H1 (cell line): ENCODE measurements at regions not wholly inside any gene's neighbourhood (a gene's known extent, or its start where the extent isn't known, plus 50 kb on each side); places are given as distances from the start of the nearest gene placed in this dataset.

Source experiments
- CTCF ChIA-PET: fragments of 300-600 bp; sonication (Branson Sonifier 250); formaldehyde crosslinking; loops from one replicate; lab custom pipeline; 2021; ENCODE audit not compliant: partially characterized antibody; lab: Charles Lee
- POLR2A ChIA-PET: fragments of 300-600 bp; sonication (Branson Sonifier 250); formaldehyde crosslinking; loops from one replicate; lab custom pipeline; 2021; ENCODE audit warnings: inconsistent platforms; ENCODE audit not compliant: partially characterized antibody; lab: Charles Lee
- DNase-seq, 2 experiments: peaks; one replicate each; pipeline versions ENCODE4 v3.0.0 to v3.0.0-alpha.2; 2010 to 2022; ENCODE audit warnings: low spot score in 2 of 2, low read depth in 1 of 2, mixed read lengths in 1 of 2
- FAIRE-seq: peaks from 2 replicates; lab custom pipeline; 2011; peaks lifted over from hg19 to GRCh38; lab: Jason Lieb, UNC
- H2AFZ ChIP-seq: 2 replicates; pipeline ENCODE4 v1.8.1; 2012; ENCODE audit warnings: low read length, inconsistent platforms
- H2AK5ac ChIP-seq: 2 replicates; pipeline ENCODE4 v1.6.1; 2013; ENCODE audit warnings: low read depth, low read length
- H2BK120ac ChIP-seq: replicated peaks from 2 replicates; pipeline ENCODE3; 2013; ENCODE audit warnings: low read depth, low read length, inconsistent platforms
- H2BK12ac ChIP-seq: 2 replicates; pipeline ENCODE4 v1.6.1; 2013; ENCODE audit warnings: low read depth, low read length
- H2BK15ac ChIP-seq: 2 replicates; pipeline ENCODE4 v1.6.1; 2013; ENCODE audit warnings: low read length
- H2BK20ac ChIP-seq: 2 replicates; pipeline ENCODE4 v1.6.1; 2013; ENCODE audit warnings: low read length
- H2BK5ac ChIP-seq: 2 replicates; pipeline ENCODE4 v1.6.1; 2013; ENCODE audit warnings: low read depth, low read length
- H3K14ac ChIP-seq: 2 replicates; pipeline ENCODE4 v1.6.1; 2013; ENCODE audit warnings: inconsistent platforms; ENCODE audit not compliant: insufficient read length
- H3K18ac ChIP-seq: 2 replicates; pipeline ENCODE4 v1.6.1; 2013; ENCODE audit warnings: low read length; ENCODE audit errors: extremely low read depth
- H3K23ac ChIP-seq: 2 replicates; pipeline ENCODE4 v1.6.1; 2013; ENCODE audit warnings: inconsistent platforms; ENCODE audit not compliant: insufficient read length
- H3K23me2 ChIP-seq: 2 replicates; pipeline ENCODE4 v1.6.1; 2013; ENCODE audit warnings: low read depth, low read length
- H3K27ac ChIP-seq: 2 replicates; pipeline ENCODE4 v1.6.1; 2011; ENCODE audit warnings: low read depth, low read length, inconsistent platforms
- H3K27me3 ChIP-seq, 4 experiments: replicated peaks in 1 of 4; 1 replicate in 1 of 4; 2 replicates in 3 of 4; pipeline versions ENCODE4 v1.6.1 to v1.8.1; 2011 to 2013; ENCODE audit warnings: low read length in 3 of 4, mild to moderate bottlenecking in 3 of 4, inconsistent platforms in 2 of 4, mixed read lengths in 2 of 4, moderate library complexity in 1 of 4; ENCODE audit not compliant: control insufficient read depth in 3 of 4, insufficient read depth in 3 of 4; ENCODE audit errors: extremely low read depth in 1 of 4
- H3K36me3 ChIP-seq, 4 experiments: 2 replicates each; pipeline versions ENCODE4 v1.6.1 to v1.8.1; 2011 to 2013; ENCODE audit warnings: mild to moderate bottlenecking in 4 of 4, low read length in 3 of 4, moderate library complexity in 2 of 4, control low read depth in 1 of 4, inconsistent platforms in 1 of 4; ENCODE audit not compliant: insufficient read depth in 4 of 4, control insufficient read depth in 2 of 4
- H3K4ac ChIP-seq: replicated peaks from 2 replicates; pipeline ENCODE3; 2013; ENCODE audit warnings: low read length, low read depth, mixed read lengths, inconsistent platforms; ENCODE audit not compliant: insufficient read length
- H3K4me1 ChIP-seq, 4 experiments: replicated peaks in 1 of 4; 1 replicate in 1 of 4; 2 replicates in 3 of 4; pipeline versions ENCODE4 v1.6.1 to v1.8.1; 2011 to 2013; ENCODE audit warnings: low read length in 3 of 4, inconsistent platforms in 2 of 4, mixed read lengths in 1 of 4; ENCODE audit not compliant: insufficient read depth in 4 of 4, control insufficient read depth in 3 of 4
- H3K4me2 ChIP-seq, 2 experiments: 2 replicates each; pipeline versions ENCODE4 v1.6.1 to v1.8.1; 2011 to 2013; ENCODE audit warnings: low read depth in 2 of 2, low read length in 2 of 2, control low read depth in 1 of 2, inconsistent platforms in 1 of 2, mild to moderate bottlenecking in 1 of 2; ENCODE audit not compliant: insufficient read depth in 1 of 2
- H3K4me3 ChIP-seq, 4 experiments: fragments of 200-600, 300-600 bp in 1 of 4; sonication (generic), shearing (Covaris generic), sonication (Bioruptor Twin) in 1 of 4; 2 replicates each; pipeline versions ENCODE4 v1.5.1 to v1.8.1; 2011 to 2016; ENCODE audit warnings: low read length in 4 of 4, low read depth in 3 of 4, control low read depth in 2 of 4, inconsistent platforms in 2 of 4, mild to moderate bottlenecking in 2 of 4, mixed read lengths in 1 of 4, moderate library complexity in 1 of 4; ENCODE audit not compliant: insufficient read depth in 2 of 4; ENCODE audit errors: extremely low read depth in 1 of 4
- H3K56ac ChIP-seq: replicated peaks from 2 replicates; pipeline ENCODE3; 2013; ENCODE audit warnings: low read depth, mild to moderate bottlenecking, mixed read lengths, low read length, inconsistent platforms; ENCODE audit not compliant: insufficient read length
- H3K79me1 ChIP-seq: 2 replicates; pipeline ENCODE4 v1.6.1; 2013; ENCODE audit warnings: low read depth, low read length, control low read depth
- H3K79me2 ChIP-seq, 2 experiments: 2 replicates each; pipeline versions ENCODE4 v1.6.1 to v1.8.1; 2012 to 2013; ENCODE audit warnings: low read length in 2 of 2, mild to moderate bottlenecking in 2 of 2, inconsistent platforms in 1 of 2; ENCODE audit not compliant: insufficient read depth in 2 of 2, control insufficient read depth in 1 of 2
- H3K9ac ChIP-seq, 4 experiments: replicated peaks in 1 of 4; 1 replicate in 1 of 4; 2 replicates in 3 of 4; pipeline versions ENCODE4 v1.6.1 to v1.8.1; 2011 to 2013; ENCODE audit warnings: low read depth in 3 of 4, low read length in 3 of 4, control low read depth in 2 of 4, mild to moderate bottlenecking in 2 of 4, moderate library complexity in 2 of 4, inconsistent platforms in 1 of 4; ENCODE audit errors: extremely low read depth in 1 of 4
- H3K9me3 ChIP-seq, 2 experiments: 2 replicates each; pipeline versions ENCODE4 v1.6.1 to v1.8.1; 2012 to 2013; ENCODE audit warnings: mild to moderate bottlenecking in 2 of 2, moderate library complexity in 2 of 2, control low read depth in 1 of 2, inconsistent platforms in 1 of 2, low read depth in 1 of 2, low read length in 1 of 2, mixed read lengths in 1 of 2; ENCODE audit not compliant: insufficient read depth in 2 of 2
- H4K20me1 ChIP-seq, 2 experiments: replicated peaks in 1 of 2; 2 replicates each; pipeline versions ENCODE3 to v1.8.1; 2011 to 2013; ENCODE audit warnings: inconsistent platforms in 2 of 2, low read length in 2 of 2, mild to moderate bottlenecking in 1 of 2; ENCODE audit not compliant: insufficient read depth in 2 of 2, control insufficient read depth in 1 of 2
- H4K5ac ChIP-seq: 2 replicates; pipeline ENCODE4 v1.6.1; 2013; ENCODE audit warnings: low read length, low read depth, mixed read lengths, inconsistent platforms; ENCODE audit not compliant: insufficient read length
- H4K8ac ChIP-seq: 2 replicates; pipeline ENCODE4 v1.8.0; 2013; ENCODE audit warnings: mild to moderate bottlenecking, moderate library complexity, low read length, inconsistent platforms; ENCODE audit not compliant: insufficient read depth; ENCODE audit errors: extremely low read depth
- H4K91ac ChIP-seq: replicated peaks from 2 replicates; pipeline ENCODE3; 2013; ENCODE audit warnings: low read length, mixed read lengths, inconsistent platforms; ENCODE audit not compliant: insufficient read length
- ASH2L ChIP-seq: fragments of 200-600, 300-600 bp; sonication (generic); IDR thresholded peaks from one replicate; pipeline ENCODE4 v1.7.1; 2017; ENCODE audit warnings: low read length
- CREB1 ChIP-seq: IDR thresholded peaks from 2 replicates; pipeline ENCODE4 v1.6.1; 2012; ENCODE audit warnings: inconsistent platforms
- JUND ChIP-seq: IDR thresholded peaks from 2 replicates; pipeline ENCODE4 v1.6.1; 2011; ENCODE audit warnings: mild to moderate bottlenecking, improper control_type of control experiment, low read length
- KDM4A ChIP-seq: IDR thresholded peaks from one replicate; pipeline ENCODE4 v1.7.1; 2012; ENCODE audit warnings: low read depth, mild to moderate bottlenecking, moderate library complexity, low read length, inconsistent platforms; ENCODE audit not compliant: severe bottlenecking
- MAFK ChIP-seq: IDR thresholded peaks from 2 replicates; pipeline ENCODE4 v1.6.1; 2012; ENCODE audit warnings: low read depth, mild to moderate bottlenecking, improper control_type of control experiment, low read length
- RNF2 ChIP-seq: fragments of 200-900, 300-1000 bp; sonication (generic); IDR thresholded peaks from 2 replicates; pipeline ENCODE4 v1.7.1; 2016; ENCODE audit warnings: borderline replicate concordance, low read depth, mild to moderate bottlenecking, antibody characterized with exemption, low read length; ENCODE audit not compliant: poor library complexity, severe bottlenecking; ENCODE audit errors: missing control alignments
- WGBS, 2 experiments: shearing (Covaris generic) in 1 of 2; methylation state at CpG; one replicate each; pipeline versions ENCODE4 v1.1.6 to v1.1.7; 2013 to 2015; ENCODE audit warnings: low lambda C conversion rate in 2 of 2, mixed read lengths in 2 of 2, inconsistent platforms in 1 of 2, low coverage in 1 of 2, missing lambda C conversion rate in 1 of 2; ENCODE audit not compliant: insufficient replicate concordance in 2 of 2, insufficient coverage in 1 of 2, insufficient read length in 1 of 2; ENCODE audit errors: extremely low coverage in 1 of 2, missing lambda C conversion rate in 1 of 2; 5-methylcytosine and 5-hydroxymethylcytosine counted together

GRCh38 chr2:114330594-114330993 lies 111.8 kb upstream of the DPP10 start:
- H3K36me3 ChIP-seq, result no peaks in the 10 kb centered on the region
- H4K91ac ChIP-seq, result no peak overlapping the region
- no peak overlapping the region for H3K14ac ChIP-seq
- H3K18ac ChIP-seq, result no peak overlapping the region
- H2BK12ac ChIP-seq, result no peak overlapping the region
- H3K4me2 ChIP-seq, result no peak overlapping the region
- H4K20me1 ChIP-seq, result no peaks in the 10 kb centered on the region
- H2AFZ ChIP-seq, result no peak overlapping the region
- no peak overlapping the region for H3K4me3 ChIP-seq
- DNase-seq, result no peak
- no peak overlapping the region for H3K56ac ChIP-seq
- H2BK20ac ChIP-seq, result no peak overlapping the region
- no peaks in the 10 kb centered on the region for H3K79me2 ChIP-seq
- no peak for TF ChIP-seq RNF2
- TF ChIP-seq CREB1, result no peak
- TF ChIP-seq MAFK, result peak; percentile 71; the same call in 1 of the 2 replicates
- no peak for TF ChIP-seq KDM4A
- no peak for TF ChIP-seq ASH2L
- no peak for TF ChIP-seq JUND
- no peaks in the 10 kb centered on the region for H3K27me3 ChIP-seq
- 91% methylated on average over 1 of the region's 1 CpG; no CpG with 5 or more reads in 1 of the 2 experiments for WGBS, 2 experiments
- H2AK5ac ChIP-seq, result no peak overlapping the region
- no peaks in the 10 kb centered on the region for H3K23me2 ChIP-seq
- H2BK15ac ChIP-seq, result no peak overlapping the region
- no peak overlapping the region for H3K4ac ChIP-seq
- H3K9me3 ChIP-seq, result no peaks in the 10 kb centered on the region
- no peak overlapping the region for H2BK5ac ChIP-seq
- no peak overlapping the region for H3K9ac ChIP-seq
- no peak overlapping the region for H2BK120ac ChIP-seq
- H3K4me1 ChIP-seq, result no peaks in the 10 kb centered on the region
- no peak overlapping the region for H3K27ac ChIP-seq
- FAIRE-seq, result no peak
- POLR2A ChIA-PET, result no interaction called here
- no peaks in the 10 kb centered on the region for H3K79me1 ChIP-seq
- CTCF ChIA-PET, result no interaction called here
- H4K5ac ChIP-seq, result no peak overlapping the region
- H4K8ac ChIP-seq, result no peak overlapping the region
- H3K23ac ChIP-seq, result no peak overlapping the region
